NCI-H82 treated with DMSO at 0.1 percent for 48 hours (cell line): ENCODE measurements at regions not wholly inside any gene's neighbourhood (a gene's known extent, or its start where the extent isn't known, plus 50 kb on each side); places are given as distances from the start of the nearest gene placed in this dataset.

Source experiments
- DNase-seq: peaks from one replicate; lab custom pipeline; 2025; ENCODE audit not compliant: unreplicated experiment; lab: John Stamatoyannopoulos, UW

DNA sequence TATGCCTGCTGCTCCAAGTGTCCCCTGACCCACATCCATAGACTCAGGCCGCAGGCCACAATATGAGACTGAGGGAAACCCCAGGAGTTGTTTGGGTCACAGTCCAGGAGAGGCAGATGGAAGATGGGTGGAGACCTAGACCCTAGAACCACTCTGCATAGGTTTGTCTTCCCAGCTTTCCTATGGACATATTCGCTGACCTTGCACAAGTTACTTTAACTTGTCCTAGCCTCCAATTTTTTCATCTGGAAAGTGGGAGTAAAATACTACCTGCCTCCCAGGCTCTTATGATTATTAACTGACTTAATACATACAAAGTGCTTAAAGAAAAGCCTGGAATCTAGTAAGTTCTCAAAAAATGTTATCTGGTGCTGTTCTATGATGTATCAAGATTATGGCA is 157.1 kb upstream of the IFNG-AS1 start:
- DNase-seq, result no peak

DNA sequence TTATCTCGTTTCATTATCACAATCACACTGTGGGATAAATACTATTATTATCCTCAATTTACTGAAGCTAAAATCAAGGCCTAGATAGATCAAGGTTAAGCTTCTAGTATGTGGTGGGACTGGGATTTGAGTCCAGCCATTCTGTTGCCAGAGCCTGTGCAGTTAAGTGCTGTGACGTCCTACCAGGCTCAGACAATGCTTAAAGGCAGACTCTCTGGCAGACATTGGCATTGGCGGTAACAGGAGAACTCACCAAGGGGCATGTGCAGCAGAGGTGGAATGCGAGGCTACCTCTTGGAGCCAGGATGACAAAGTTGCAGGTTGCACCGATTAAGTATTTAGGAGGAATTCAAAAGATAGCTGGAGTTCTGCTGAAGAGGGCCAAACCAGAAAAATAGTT is 155.6 kb upstream of the IFNG-AS1 start:
- no peak for DNase-seq

DNA sequence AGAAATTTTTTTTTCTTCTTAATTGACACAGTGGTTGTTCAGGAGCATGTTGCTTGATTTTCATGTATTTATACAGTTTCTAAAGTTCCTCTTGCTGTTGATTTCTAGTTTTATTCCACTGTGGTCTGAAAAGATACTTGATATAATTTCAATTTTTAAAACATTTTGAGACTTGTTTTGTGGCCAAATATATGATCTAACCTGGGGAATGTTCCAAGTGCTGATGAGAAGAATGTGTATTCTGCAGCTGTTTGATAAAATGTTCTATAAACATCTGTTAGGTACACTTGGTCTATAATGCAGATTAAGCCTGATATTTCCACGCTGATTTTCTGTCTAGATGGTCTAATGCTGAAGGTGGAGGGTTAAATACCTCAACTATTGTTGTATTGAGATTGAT is 151.4 kb upstream of the IFNG-AS1 start:
- no peak for DNase-seq

DNA sequence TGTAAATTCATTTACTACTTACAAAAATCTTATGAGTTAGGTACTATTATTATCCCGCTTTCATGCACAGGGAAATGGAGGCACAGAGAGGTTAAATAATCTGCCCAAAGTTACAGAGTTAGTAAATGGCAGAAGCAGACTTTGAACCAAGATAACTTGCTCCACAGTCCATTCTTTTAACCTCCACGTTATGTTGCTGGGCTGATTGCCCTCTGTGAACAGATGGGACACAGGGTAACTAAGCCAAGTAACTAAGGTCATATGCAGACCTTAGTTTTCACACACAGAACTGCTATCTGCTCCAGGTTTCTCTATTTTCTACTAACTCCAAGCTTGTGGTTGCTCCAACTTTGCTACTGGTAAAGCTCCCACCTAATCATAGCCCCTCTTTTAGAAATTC is 147.1 kb upstream of the IFNG-AS1 start:
- DNase-seq, result no peak

DNA sequence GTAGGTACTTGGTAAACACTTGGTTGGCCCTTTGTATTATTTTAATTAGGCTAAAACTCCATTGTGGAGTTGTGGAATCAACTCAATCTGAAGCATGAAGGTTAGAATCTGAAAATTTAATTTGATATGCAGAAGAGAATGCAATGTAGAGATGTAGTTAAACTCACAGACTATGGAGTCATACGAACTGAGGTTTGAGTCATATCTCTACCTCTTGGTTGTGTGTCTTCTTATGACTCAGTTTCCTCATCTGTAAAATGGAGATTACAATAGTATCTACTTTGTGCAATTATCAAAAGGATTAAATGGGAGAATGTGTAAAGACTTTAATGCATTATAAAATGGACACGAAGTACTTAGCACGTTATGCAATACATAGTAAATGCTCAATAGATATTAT is 146.0 kb upstream of the IFNG-AS1 start:
- DNase-seq, result no peak

DNA sequence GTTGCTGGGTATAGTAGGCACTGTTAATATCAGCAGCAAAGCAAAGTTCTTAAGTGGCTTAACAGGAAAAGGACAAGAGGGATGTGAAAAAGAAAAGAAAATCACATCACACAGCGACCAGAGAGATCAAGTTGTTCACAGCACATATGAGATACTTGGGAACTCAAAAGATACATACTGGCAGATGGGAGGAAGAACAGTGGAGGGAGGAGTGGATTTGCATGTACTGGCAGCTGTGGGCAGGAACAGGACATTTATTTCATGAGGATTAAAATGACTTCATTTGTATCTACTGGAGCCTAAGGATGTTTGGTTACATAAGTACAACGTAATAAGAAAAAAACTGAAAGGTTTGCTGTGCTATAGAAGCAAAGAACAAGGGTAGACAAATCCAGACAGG is 136.5 kb upstream of the IFNG-AS1 start:
- no peak for DNase-seq

DNA sequence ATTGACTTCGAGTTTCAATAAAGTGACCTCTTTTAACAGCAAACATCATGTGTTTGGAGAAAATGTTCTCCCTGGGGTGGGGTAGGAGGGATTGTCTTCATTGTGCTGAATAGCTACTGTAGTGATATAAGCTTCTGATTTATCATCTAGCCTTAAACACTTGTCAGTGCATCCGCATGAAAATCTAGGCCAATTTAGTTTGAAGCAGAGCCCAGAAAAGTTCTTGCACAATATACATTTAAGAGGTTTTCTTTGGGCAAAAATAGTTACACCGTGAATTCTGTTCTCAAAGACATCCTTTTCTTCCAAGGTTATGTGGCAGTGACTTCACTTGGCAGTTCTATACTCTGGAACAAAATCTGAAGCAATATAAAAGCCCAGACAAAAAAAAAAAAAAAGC is 136.0 kb upstream of the IFNG-AS1 start:
- no peak for DNase-seq

DNA sequence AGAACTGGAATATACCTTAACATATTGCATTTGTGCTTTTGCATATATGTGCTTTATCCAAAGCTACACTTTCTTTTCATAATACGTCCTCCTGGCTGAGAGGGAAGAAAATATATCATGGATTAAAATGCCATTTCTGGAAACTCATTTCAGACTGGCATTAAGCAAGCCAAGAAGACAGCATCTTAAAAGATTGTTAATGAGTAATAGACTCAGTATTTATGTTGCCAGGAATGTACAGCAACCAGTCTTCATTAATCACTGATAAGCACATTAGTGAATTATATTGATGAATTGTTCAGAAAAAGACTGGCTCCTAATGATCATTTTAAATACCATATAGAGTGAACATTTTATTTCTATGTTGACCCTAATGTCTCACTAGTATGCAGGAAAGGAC is 134.9 kb upstream of the IFNG-AS1 start:
- no peak for DNase-seq

DNA sequence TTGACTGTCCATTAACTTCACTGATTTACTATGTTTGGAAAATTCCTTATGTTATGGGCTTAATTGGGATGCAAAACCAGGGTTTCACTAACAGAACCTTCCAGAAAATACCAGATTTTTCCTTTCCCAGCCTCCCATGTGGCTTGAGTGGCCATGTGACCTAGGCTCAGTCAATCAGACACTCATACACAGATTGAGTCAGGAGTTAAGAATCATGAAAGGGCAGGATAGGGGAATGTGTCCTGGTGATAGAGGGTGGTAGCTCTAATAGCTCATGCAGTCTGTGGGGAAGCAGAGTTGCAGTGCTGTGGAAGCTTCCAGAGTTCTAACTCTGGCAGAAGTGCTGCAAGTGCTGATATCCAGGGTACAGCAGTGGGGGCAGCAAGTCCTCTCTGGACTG is 134.1 kb upstream of the IFNG-AS1 start:
- DNase-seq, result no peak

DNA sequence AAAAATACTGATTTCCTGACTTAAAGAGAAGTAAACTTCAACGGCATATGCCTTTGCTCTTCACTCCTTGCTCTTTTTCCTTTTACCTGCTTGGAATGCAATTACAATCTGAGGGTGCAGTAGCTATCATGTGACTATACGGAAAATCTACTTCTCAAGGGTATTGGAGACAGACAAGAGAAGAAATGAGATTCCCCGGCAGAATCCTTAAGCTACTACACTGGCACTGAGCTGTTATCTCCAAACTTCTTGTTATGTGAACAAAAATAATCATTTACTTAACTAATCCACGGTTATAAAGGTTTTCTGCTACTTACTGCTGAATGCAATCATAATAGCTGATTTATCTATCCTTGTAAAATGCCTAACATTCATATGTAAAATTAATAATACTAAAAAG is 118.0 kb upstream of the IFNG-AS1 start:
- DNase-seq, result no peak

DNA sequence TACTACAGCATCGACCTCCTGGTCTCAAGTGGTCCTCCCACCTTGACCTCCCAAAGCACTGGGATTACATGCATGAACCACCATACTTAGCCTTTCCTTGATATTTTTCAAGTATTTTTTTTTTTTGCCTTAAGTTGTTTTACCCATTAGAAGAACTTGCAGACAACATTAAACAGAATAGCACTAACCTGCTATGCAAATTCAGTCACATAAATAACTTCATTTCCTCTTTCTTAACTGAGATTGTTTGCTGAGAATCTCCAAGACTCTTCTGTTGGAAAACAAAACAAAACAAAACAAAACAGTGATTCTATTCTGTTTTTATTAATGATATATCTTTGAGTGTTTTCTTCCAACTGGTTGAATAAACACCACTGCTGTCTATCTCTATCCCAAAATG is 115.9 kb upstream of the IFNG-AS1 start:
- no peak for DNase-seq

DNA sequence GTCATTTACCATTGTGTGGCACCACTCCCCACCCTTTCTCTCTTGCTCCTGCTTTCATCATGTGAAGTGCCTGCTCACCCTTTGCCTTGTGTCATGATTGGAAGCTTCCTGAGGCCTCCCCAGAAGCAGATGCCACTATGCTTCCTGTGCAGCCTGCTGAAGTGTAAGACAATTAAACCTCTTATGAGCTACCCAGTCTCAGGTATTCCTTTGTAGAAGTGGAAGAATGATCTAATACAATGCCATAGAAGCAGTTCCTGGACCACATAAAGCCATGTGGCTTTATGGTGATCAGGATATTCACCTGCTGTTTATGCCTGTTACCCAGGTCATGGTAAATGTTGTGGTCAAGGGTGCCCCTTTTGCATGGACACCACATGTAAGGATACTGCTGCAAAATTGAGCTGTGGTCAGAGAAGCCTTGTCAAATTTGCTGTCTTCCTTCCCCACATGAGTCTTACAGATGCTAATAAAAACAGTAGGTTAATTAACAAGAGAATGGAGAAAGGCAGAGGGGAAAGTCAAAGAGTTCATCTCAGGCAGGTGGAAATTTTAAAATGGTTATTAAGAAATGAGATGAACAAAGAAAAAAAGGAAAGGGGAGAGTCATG is 112.8 kb upstream of the IFNG-AS1 start:
- DNase-seq, result no peak

DNA sequence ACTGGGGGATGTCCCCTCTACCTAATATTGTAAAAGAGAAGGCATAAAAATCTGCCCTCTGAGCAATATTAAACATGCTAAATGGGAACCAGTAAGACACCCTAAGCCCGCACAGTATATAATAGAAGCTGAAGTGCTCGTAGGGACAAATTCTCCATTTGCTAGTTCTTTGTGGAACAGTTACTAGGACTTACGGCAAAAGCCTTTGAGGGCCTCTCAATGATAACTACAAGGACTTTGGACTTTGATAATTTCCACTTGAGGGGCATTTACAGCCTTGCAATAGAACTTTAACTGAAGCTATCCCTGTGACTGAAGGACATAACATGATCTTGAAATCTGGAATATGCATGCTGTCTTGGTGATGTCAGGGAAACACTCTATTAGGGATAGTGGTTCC is 111.5 kb upstream of the IFNG-AS1 start:
- DNase-seq, result no peak

DNA sequence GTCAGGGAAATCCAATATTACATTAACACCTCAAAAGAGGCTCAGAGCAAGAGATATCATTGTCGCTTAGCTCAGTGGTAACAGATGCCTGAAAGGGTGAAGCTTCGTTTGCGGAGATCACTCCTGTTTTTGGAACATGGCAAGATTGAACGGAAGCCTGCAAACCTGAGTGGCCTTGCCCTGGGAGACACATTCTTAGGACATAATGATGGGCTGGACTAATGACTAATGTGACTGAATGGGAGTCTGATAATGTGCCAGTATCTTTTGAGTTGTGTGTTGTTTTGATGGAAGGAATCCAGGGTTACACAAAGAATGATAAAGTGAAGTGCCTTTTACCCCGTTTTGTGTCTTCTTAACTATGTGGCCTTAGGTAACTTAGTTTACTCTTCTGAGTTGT is 109.3 kb upstream of the IFNG-AS1 start:
- DNase-seq, result no peak

DNA sequence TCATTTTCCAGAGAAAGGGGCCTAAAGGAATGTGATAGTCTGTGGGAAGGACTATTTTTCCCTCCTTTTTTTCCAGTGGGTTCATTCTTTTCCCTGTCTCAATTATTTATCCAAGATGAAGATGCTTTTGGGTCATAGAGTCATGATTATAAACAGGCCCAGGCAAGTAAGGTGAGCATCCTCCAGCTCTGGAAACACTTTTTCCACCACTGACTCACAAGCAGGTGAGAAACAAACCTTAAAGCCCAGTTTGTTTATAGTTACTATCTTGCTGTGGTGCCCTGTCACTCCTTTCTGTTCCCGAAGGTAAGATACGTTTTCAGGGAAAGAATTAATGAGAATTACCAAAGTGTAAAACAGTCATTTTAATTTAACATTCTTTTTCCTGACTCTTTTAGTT is 107.7 kb upstream of the IFNG-AS1 start:
- DNase-seq, result no peak

DNA sequence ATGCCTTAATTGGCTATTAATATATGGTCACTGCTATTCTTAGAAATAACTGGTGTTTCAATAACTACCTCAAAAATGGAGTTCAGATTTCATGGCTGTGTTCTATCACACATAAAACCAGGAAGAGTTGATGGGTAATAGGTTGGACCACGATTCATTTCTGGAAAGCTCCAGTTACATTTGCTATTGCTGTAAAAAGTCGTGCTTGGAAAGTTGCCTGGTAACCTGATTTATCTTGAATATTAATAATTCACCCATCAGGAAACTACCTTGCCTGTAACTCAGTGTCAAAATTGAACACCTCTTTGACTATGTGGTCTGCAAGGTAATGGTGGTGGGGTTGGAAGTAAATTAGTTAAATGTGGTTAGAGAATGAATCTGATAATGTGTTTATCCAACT is 104.7 kb upstream of the IFNG-AS1 start:
- no peak for DNase-seq

DNA sequence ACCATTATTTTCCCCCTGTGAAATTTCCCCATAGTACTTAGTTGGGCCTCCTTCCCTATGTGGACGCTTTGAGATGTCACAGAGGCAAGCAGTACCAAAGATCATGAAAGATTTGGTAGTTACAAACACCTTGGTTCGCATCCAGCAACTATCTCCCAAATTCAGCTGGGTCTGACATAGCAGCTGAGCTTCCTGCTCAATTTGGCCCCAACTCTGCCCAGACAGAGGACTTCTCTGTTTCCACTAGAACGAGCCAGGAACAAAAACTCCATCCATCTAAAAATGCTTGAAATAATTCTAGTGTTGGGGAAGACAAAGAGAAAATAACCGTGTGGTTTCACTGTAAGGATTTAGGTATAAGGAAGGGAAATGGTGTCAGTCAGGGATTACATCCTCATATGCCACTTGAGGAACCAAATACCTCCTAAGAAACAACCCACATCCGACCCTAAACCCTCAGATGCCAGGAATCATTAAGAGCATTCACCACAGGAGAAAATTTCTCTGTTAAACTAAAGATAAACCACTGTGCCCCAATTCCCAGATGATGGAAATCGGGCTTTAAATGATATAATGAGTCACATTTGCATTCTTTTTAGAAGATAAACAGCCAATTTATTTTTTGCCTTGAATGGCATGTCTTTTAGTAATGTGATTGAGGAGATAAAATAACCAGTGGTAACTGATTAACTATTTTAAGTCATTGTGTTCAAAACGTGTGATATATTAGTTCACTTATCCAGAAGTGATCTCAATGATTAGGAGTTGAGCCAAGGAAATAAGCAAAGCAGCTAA is 103.7 kb upstream of the IFNG-AS1 start:
- DNase-seq, result no peak

DNA sequence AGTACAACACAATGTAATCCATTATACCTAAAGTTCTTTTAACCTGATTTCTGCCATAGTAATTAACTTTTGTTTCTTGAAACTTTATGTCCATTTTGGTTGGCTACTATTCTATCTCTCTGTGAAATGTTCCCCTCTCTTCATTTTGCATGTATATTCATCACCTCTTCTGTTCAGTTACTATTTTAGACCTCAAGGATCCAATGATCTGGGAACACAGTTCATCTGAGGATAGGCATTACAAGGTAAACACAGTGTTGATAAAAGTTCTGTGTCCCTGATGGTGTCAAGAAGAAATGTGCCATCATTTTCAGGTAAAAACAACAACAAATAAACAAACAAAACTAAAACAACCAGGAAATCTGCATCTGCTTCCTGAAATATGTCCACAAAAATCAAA is 102.2 kb upstream of the IFNG-AS1 start:
- DNase-seq, result no peak

DNA sequence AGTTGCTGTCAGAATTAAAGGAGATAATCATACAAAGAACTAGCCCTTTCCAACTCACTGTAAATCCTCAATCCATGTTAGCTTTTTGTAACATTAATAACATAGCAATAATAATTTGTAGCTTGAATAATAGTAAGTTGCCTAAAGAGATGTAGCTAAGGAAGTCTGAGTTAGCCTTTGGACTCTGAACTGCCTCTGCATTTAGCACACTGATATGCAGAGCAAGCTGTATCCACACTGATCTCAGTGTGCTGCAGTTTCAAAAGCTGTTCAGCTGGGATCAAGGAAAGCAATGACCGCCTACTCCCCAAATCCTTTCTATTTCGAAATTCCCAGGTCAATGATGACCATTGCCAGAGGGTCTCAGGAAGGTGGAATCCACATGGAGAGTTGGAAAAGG is 99.3 kb upstream of the IFNG-AS1 start:
- DNase-seq, result no peak

DNA sequence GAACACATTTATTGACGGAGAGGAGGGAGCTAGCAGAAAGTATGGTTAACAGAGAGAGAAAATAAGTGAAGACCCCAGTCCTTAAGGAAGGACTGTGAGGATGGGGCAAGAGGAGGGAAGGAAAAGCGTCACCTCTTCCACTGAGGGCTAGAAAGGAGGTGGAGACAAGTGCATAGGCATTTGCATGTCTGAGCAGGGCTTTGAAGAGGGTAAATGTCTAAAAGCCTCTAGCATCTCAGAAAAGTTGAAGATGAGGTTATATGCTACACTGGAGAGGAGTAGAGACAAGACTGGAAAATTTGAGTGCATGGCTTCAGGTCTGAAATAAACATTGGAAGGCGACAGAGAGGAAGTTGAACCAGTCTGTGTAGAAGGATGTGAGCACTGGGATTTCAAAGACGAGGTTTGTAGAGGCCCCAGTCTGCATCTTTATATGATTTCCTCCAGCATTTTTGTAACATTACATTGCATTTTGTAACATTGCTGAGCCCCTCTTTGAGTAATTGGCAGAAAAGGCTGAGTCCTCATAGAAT is 98.5 kb upstream of the IFNG-AS1 start:
- DNase-seq, result no peak

DNA sequence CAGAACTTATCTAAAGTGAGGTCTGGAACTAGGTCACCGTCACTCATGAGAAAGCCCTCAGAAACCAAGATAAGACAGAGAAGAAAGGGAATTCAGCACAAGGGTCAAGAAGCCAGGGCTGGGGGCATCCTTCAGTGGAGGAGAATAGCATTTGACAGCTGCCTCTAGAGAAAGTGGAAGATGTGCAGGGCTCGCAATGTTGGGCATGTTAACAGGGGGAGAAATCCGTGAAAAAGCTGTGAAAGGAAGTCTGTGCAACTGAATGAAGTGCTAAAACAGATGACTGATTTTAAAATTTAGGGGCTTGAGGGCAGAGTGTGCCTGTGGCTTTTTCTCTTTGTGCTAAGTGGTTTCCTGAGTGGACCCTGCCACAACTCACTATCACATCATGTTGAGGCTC is 97.7 kb upstream of the IFNG-AS1 start:
- DNase-seq, result no peak

DNA sequence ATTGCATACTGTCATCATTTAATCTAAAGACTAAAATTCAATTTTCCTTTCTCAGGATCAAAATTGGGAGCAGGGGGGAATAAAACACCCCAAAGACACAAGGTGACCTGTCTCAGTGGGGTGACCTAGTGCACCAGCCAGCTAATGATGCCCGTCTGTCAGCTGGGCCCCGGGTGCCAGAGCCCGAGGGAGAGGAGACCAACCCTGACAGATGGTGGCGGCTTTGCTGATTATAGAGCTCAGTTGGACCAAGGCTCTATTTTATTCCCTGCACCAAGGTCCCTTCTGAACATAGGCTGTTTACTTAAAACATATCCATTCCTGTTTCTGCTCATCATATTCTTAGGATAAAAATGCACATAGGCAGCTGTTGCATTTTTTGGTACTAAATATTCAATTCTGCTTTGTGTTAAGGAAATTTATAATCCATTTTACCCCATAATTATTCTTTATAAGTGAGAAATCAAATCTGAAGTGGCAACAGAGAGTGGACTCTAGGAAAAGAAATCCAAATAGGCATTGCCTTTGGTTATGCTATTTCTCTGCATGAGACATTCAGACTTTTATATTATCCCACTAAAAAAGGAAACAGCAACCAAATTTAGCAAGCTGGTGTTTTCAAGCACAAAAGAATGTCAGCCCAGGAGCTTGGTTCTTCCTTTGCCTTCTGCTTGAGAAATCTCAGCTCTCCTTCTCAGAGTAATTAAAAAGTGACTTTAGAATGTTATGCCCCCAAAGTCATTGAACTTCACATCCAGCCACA is 96.8 kb upstream of the IFNG-AS1 start:
- DNase-seq, result no peak
